HL-60/S4 (cell line): ENCODE measurements at regions not wholly inside any gene's neighbourhood (a gene's known extent, or its start where the extent isn't known, plus 50 kb on each side); places are given as distances from the start of the nearest gene placed in this dataset.

Source experiments
- in situ Hi-C: fragments of 300-500 bp; cut with MboI; formaldehyde crosslinking; loops from 2 replicates; pipeline ENCODE4 v1.14.3; 2022; ENCODE audit warnings: low sequenced_read_pairs

DNA sequence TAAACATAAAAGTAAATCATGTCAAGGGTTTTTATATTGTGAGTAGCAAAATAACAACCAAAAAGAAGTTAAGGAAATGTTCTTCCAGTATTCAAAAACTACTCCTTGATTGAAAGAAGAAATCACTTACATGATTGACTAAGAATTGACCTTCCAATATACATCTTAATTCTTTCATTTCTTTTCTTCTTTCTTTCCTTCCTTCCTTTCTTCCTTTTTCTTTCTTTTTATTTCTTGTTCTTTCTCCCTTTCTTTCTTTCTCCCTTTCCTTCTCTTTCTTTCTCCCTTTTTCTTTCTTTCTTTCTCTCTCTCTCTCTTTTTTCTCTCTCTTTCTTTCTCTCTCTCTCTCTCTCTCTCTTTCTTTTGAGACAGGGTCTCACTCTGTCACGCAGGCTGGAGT, 60.7 kb upstream of the SOX9 start:
- in situ Hi-C loops = no loop called here

DNA sequence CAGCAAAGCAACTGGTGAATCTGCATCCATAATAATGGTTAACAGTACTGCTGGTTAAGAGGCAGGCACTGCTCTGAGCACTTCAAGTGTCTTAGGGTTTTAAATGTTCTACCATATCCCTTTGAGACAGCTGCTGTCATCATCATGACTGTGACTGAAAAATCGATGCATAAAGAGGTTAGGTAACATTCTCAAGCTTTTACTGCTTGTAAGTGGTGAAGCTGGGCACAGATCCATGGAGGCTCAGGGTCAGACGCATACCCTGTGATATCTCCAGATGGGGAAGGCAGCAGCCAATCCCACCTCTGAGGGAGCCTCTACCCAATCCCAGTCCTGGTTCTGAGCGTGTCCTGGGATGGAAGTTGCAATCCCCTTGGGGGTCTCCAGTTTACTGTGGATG, 57.6 kb upstream of the SOX9 start:
- in situ Hi-C loops = no loop called here

GRCh38 chr17:72063756-72064450, 56.9 kb upstream of the SOX9 start:
- in situ Hi-C loops = no loop called here

DNA sequence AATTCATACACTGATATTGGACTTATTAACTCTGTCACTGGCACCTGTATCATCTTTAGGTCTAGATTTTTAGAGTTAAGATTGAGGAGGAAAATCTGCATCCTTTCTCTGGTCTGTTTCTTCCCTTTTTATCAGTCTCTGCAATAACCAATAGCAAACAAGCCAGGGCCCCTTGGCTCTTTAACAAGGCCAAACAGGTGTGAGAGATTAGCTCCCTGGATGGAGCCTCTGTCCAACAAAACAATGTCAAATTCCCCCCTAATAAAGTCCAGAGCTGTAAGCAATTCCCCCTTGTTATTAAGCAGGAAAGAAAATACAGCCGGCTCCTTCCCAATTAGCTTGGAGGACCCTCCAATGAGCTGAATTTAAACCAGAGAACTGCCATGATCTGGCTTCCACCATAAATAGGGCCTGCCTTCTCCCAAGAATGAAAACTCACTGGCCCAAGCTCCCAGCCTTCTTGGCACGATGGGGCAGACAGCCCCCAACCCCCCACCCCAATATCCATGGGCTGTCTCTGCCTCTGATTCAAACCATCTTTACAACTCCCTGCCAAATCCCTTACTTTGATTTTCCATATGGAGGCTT, 56.1 kb upstream of the SOX9 start:
- in situ Hi-C loops = no loop called here

DNA sequence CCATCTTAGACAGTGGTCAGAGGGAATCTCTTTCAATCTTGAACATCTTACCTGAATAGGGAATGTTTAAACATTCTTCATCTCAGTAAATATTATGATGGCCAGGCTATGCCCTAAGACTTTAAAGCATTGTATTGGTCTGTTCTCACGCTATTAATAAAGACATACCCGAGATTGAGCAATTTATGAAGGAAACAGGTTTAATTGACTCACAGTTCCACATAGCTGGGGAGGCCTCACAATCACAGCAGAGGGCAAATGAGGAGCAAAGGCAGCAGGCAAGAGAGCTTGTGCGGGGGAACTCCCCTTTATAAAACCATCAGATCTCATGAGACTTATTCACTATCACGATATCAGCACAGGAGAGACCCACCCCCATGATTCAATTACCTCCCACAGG, 55.3 kb upstream of the SOX9 start:
- in situ Hi-C loops = no loop called here

- in situ Hi-C loops = no loop called here
Observed at GRCh38 chr17:72068643-72069042, 52.2 kb upstream of the SOX9 start.

GRCh38 chr17:72069586-72070202, 51.1 kb upstream of the SOX9 start:
- in situ Hi-C loops = no loop called here
